ENCODE measurements at regions not wholly inside any gene's neighbourhood (a gene's known extent, or its start where the extent isn't known, plus 50 kb on each side); places are given as distances from the start of the nearest gene placed in this dataset.
"Not testable (repeated sequence)": the region's sequence is repeated elsewhere in the genome, so short reads cannot be mapped to it uniquely, and the experiment has no call there.

- no peak for DNase-seq
These were observed 132.6 kb downstream of the CUL2 start for GRCh38 chr10:34957531-34957930.

GRCh38 chr10:34956756-34957155 is 133.4 kb downstream of the CUL2 start:
- no peak for DNase-seq

DNA sequence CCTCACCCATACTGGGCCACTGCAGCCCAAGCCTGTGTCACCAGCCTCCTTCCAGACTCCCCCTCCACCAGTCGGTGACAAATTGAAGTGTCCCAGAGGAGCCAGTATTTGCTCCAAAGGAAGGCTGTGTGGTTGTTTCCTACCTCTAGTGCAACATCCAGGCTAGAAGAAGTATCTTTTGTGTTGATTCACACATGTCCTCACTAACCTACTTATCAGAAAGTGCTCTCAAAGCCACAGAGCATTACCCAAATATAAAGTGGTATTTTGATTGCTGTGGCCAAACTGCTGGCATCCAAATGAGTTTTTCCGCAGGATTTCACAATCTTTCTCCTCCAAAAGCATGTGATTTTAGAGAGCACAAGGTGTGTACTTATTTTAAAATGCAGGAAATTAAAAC is 134.8 kb downstream of the CUL2 start:
- DNase-seq, result no peak

GRCh38 chr10:34954142-34954541 is 136.0 kb downstream of the CUL2 start:
- DNase-seq, result no peak

DNA sequence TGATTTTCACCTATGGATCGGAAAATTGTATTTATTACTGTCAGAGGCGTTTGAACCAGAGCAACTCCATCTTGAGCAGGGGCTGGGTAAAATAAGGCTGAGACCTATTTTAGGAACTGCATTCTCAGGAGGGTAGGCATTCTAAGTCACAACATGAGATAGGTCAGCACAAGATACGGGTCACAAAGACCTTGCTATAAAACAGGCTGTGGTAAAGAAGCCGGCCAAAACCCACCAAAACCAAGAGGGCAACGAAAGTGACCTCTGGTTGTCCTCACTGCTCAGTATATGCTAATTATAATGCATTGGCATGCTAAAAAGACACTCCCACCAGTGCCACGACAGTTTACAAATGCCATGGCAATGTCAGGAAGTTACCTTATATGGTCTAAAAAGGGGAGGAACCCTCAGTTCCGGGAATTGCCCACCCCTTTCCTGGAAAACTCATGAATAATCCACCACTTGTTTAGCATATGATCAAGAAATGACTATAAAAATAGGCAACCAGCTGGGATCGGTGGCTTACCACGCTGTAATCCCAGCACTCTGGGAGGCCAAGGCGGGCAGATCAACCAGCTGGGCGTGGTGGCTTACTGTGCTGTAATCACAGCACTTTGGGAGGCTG is 136.3 kb upstream of the PARD3 start:
- not testable (repeated sequence) for DNase-seq

DNA sequence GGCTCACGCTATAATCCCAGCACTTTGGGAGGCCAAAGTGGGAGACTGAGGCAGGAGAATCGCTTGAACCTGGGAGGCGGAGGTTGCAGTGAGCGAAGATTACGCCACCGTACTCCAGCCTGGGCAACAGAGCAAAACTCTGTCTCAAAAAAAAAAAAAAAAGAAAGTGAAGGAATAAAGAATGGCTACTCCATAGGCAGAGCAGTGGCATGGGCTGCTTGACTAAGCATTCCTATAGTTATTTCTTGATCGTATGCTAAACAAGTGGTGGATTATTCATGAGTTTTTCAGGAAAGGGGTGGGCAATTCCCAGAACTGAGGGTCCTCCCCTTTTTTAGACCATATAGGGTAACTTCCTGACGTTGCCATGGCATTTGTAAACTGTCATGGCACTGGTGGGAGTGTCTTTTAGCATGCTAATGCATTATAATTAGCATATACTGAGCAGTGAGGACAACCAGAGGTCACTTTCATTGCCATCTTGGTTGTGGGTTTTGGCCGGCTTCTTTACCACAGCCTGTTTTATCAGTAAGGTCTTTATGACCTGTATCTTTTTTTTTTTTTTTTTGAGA is 130.9 kb upstream of the PARD3 start:
- DNase-seq, result not testable (repeated sequence)

- no peak for DNase-seq
These were observed 126.6 kb upstream of the PARD3 start for GRCh38 chr10:34941471-34942357.

- no peak for DNase-seq
These were observed 125.3 kb upstream of the PARD3 start for GRCh38 chr10:34940436-34940835.

GRCh38 chr10:34938399-34938670 is 123.2 kb upstream of the PARD3 start:
- no peak for DNase-seq

GRCh38 chr10:34937643-34938398 is 122.7 kb upstream of the PARD3 start:
- DNase-seq, result peak; percentile 10

- DNase-seq, result no peak
These were observed 121.0 kb upstream of the PARD3 start for GRCh38 chr10:34936061-34936460.

DNA sequence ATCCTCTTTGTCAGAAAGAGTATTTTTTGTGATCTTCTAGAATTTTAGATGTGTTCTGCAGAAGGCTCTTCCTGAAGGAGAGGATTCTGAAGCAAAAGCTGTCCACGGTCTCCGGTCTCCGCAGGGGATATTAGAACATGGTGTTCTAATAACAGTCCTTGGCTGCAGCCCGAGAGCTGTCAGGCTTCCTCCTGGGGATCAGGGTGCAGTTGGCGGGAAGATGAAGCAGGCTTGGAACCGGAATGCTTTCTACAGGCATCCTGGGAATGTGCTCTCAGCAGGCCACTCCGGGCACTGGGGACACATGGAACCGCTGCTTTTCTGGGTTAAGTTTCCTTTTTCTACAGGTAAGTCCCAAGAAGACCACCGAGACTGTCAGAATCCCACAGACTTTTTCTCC is 118.6 kb upstream of the PARD3 start:
- DNase-seq, result no peak

- DNase-seq, result no peak
These were observed 117.1 kb upstream of the PARD3 start for GRCh38 chr10:34932235-34932634.

DNA sequence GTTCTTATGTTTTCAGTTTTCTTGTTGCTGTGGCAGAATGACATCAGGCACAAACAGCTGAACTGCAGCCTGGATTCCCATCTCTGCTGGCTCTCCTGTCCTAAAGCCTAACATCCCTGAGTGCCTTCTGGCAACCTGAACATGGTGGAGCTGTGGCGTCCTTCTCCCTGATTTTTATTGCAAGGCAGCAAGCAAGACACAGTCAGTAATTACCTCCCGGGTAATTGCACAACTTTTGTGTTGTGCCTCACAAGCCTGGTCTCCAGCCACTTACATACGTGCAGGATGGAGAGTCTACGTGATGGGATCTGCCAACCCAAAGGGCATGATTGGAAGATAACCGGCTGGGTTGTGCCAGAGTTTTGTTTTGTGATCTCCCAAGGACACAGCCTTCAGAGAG is 116.1 kb upstream of the PARD3 start:
- no peak for DNase-seq

DNA sequence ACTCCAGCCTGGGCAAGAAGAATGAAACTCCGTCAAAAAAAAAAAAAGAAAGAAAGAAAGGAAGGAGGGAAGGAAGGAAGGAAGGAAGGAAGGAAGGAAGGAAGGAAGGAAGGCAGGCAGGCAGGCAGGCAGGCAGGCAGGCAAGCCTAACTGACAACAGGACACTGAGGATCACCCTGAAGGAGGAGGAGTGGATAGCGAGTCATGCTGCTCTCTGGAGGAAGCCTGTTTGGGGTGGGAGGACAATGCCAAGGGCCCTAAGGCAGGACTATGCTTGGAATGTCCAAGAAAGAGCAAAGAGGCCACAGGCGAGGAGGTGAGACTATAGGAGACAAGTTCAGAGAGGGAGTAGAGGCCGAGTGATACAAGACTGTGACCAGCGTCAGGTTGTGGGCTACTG is 107.0 kb upstream of the PARD3 start:
- DNase-seq, result no peak

- DNase-seq, result no peak
These were observed 105.5 kb upstream of the PARD3 start for GRCh38 chr10:34920578-34920977.

DNA sequence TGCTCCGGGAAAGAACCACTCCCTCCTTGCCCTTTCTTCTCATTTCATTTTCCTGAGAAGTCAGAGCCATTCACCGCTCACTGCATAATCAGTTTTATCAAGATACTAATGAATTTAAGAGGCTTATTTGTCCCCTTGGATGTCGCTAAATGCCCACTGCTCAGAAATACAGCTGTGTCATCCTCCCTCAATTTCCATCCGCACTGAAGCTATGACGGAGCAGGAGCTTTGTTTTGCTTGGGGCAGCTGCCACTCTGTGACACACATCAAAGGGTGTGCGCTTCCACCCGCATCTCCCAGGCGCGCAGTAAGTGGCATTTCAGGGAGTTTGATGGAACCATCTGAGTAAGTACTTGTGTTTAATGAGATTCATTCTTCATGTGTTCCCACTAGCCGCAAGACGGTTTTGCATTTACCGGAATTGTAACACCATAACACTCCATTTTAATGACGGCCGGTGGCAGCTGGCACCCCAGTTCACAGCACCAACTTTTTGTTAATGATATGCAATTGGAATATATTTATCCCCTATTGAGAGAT is 103.8 kb upstream of the PARD3 start:
- no peak for DNase-seq

DNA sequence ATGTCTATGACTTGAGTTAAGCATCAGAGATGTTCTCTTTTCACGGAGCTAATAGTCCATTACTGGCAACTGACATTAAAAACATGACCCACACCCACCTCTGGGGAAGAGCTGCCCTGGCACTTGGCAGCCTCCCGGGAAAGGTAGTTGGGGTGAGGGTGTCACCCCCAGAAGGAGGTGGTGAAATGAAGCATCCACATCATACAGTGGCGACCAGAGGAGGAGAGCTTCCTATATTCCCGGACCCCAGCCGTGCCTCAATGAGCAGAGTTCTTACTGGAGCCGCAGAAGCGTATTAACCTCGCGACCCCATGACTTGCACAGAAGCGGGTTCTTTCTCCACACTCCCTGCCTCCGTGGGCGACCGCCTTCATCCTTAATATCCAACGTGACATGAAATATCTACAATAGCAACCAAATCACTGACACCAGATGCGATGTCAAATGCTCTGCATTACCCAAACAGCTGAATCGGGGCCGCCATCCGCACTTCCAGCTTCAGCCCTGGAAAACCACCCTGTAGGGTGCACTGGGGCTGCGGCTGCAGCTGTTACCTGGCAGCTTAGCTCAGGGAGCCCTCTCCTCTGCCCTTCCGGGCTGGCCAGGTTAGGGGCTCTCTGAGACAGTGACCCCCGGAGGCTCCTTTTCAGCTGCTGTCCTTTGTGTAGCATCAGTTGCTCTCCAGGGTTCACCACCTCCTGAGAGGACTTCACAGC is 103.1 kb upstream of the PARD3 start:
- DNase-seq, result no peak

- no peak for DNase-seq
These were observed 101.2 kb upstream of the PARD3 start for GRCh38 chr10:34916314-34916713.

GRCh38 chr10:34912771-34913170 is 97.7 kb upstream of the PARD3 start:
- no peak for DNase-seq

GRCh38 chr10:34911661-34912205 is 96.6 kb upstream of the PARD3 start:
- no peak for DNase-seq

DNA sequence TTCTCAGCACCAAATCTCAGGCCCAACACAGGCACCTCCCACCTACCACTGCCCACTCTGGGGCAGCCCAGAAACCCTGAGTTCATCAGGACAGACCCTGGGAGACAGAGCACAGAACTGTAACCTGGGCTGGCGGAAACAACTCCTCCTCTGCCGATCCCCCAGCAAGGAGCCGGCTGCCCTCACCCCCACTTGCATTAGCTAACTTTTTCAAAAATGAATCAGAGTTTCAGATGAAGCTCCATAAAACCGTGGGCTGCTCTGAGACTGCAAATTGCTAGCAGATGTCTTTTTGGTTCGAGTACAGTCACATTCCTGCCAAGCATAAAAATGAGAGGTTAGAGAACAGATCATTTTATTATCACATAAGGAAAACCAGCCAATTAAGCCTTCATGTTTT is 93.4 kb upstream of the PARD3 start:
- DNase-seq, result no peak

Data from NCI-H526 treated with DMSO at 0.1 percent for 48 hours (cell line).